Sigmoid colon (tissue), 6 donors: ENCODE measurements at regions not wholly inside any gene's neighbourhood (a gene's known extent, or its start where the extent isn't known, plus 50 kb on each side); places are given as distances from the start of the nearest gene placed in this dataset.

Experiments
- DNase-seq: peaks from one replicate; pipeline ENCODE4 v3.0.0-alpha.2; 2019
- H3K27ac ChIP-seq, 4 donors: fragments of 200-600 bp; sonication (generic); one replicate each; pipeline ENCODE4 v1.5.1; 2016 to 2019; ENCODE audit warnings: mild to moderate bottlenecking in 1 of 4
- H3K27me3 ChIP-seq, 3 donors: fragments of 200-600 bp; sonication (generic); one replicate each; pipeline ENCODE4 v1.5.1; 2019; ENCODE audit warnings: mild to moderate bottlenecking in 1 of 3
- H3K36me3 ChIP-seq, 4 donors: fragments of 200-600 bp; sonication (generic); one replicate each; pipeline ENCODE4 v1.5.1; 2016 to 2019
- H3K4me1 ChIP-seq, 4 donors: fragments of 200-600 bp; sonication (generic); one replicate each; pipeline ENCODE4 v1.5.1; 2017 to 2019
- H3K4me3 ChIP-seq, 4 donors: fragments of 200-600 bp; sonication (generic); one replicate each; pipeline ENCODE4 v1.5.1; 2017 to 2019; ENCODE audit warnings: mild to moderate bottlenecking in 2 of 4, moderate library complexity in 1 of 4
- H3K9me3 ChIP-seq, 4 donors: fragments of 200-600 bp in 3 of 4; sonication (generic) in 3 of 4; one replicate each; pipeline versions ENCODE4 v1.5.1 to v1.6.1; 2013 to 2019
- CTCF ChIP-seq, 4 experiments: fragments of 450-650 bp in 3 of 4; fragments of 200-600 bp in 1 of 4; IDR thresholded peaks; one replicate each; pipeline ENCODE4 v1.5.1; 2016 to 2019; ENCODE audit warnings: antibody characterized with exemption in 4 of 4, mild to moderate bottlenecking in 3 of 4, moderate library complexity in 2 of 4
- EP300 ChIP-seq, 4 donors: sonication (generic); formaldehyde crosslinking; IDR thresholded peaks; one replicate each; pipeline ENCODE4 v1.6.1; 2017; ENCODE audit warnings: antibody characterized with exemption in 4 of 4
- POLR2A ChIP-seq, 2 donors: fragments of 450-650 bp; IDR thresholded peaks; one replicate each; pipeline ENCODE4 v1.6.1; 2016; ENCODE audit warnings: antibody characterized with exemption in 2 of 2, mild to moderate bottlenecking in 2 of 2, moderate library complexity in 2 of 2
- POLR2AphosphoS5 ChIP-seq, 4 donors: sonication (generic); formaldehyde crosslinking; IDR thresholded peaks; one replicate each; pipeline ENCODE4 v1.6.1; 2017; ENCODE audit warnings: antibody characterized with exemption in 4 of 4
- WGBS, 2 donors: extraction: QIAGEN DNeasy Blood & Tissue Kit; methylation state at CpG; one replicate each; pipeline ENCODE4 v1.1.7; 2013; 5-methylcytosine and 5-hydroxymethylcytosine counted together
- intact Hi-C: fragments of 100-400 bp; cut with DNase I; formaldehyde crosslinking; loops from one replicate; pipeline ENCODE4 v1.15.1; 2023
- donor health status: healthy with polysubstance abuse.
- donor health status: healthy.

- no peaks in the 10 kb centered on the region for H3K36me3 ChIP-seq
These were observed 424.1 kb downstream of the PRR32 start for GRCh38 chrX:127243654-127244053.

GRCh38 chrX:127259742-127260141, 440.2 kb downstream of the PRR32 start:
- Histone ChIP-seq H3K36me3 (no peaks in the 10 kb centered on the region), H3K27me3 (no peaks in the 10 kb centered on the region), H3K27ac (no peak overlapping the region), H3K4me3 (no peak overlapping the region), H3K4me1 (no peaks in the 10 kb centered on the region), H3K9me3 (no peaks in the 10 kb centered on the region)
- 86 to 91% methylated on average over 3 of the region's 3 CpGs for WGBS, 2 donors
- intact Hi-C loops = no loop called here
- TF ChIP-seq CTCF (IDR thresholded peaks at IDR 0.05) (no peak), EP300 (IDR thresholded peaks at IDR 0.05) (no peak), POLR2AphosphoS5 (IDR thresholded peaks at IDR 0.05) (no peak), POLR2A (IDR thresholded peaks at IDR 0.05) (no peak)
- no peak for DNase-seq

More at GRCh38 chrX:127243654-127244053, 424.1 kb downstream of the PRR32 start:
- no peak for TF ChIP-seq POLR2A (IDR thresholded peaks at IDR 0.05)
- no peak for TF ChIP-seq POLR2AphosphoS5 (IDR thresholded peaks at IDR 0.05)
- TF ChIP-seq CTCF (IDR thresholded peaks at IDR 0.05) = no peak
- H3K4me1 ChIP-seq = no peaks in the 10 kb centered on the region
- H3K27ac ChIP-seq = no peak overlapping the region
- H3K4me3 ChIP-seq = no peak overlapping the region
- intact Hi-C loops = no loop called here
- no peaks in the 10 kb centered on the region for H3K27me3 ChIP-seq
- H3K9me3 ChIP-seq = no peaks in the 10 kb centered on the region
- WGBS, 2 donors = 85 to 87% methylated on average over 3 of the region's 3 CpGs
- DNase-seq = no peak

GRCh38 chrX:127276326-127276725, 456.8 kb downstream of the PRR32 start:
- WGBS, 2 donors = 61 to 77% methylated on average over 2 of the region's 2 CpGs
- no peaks in the 10 kb centered on the region for H3K27me3 ChIP-seq
- TF ChIP-seq CTCF (IDR thresholded peaks at IDR 0.05) = no peak
- TF ChIP-seq POLR2A (IDR thresholded peaks at IDR 0.05) = no peak
- no peak for TF ChIP-seq EP300 (IDR thresholded peaks at IDR 0.05)
- no peak for TF ChIP-seq POLR2AphosphoS5 (IDR thresholded peaks at IDR 0.05)
- no peak overlapping the region for H3K27ac ChIP-seq
- H3K9me3 ChIP-seq = no peaks in the 10 kb centered on the region
- intact Hi-C loops = no loop called here
- DNase-seq = no peak
- no peaks in the 10 kb centered on the region for H3K4me1 ChIP-seq
- no peaks in the 10 kb centered on the region for H3K36me3 ChIP-seq
- no peak overlapping the region for H3K4me3 ChIP-seq

- H3K27me3 ChIP-seq = no peaks in the 10 kb centered on the region
- no peaks in the 10 kb centered on the region for H3K9me3 ChIP-seq
- TF ChIP-seq POLR2A (IDR thresholded peaks at IDR 0.05) (no peak), CTCF (IDR thresholded peaks at IDR 0.05) (no peak), POLR2AphosphoS5 (IDR thresholded peaks at IDR 0.05) (no peak), EP300 (IDR thresholded peaks at IDR 0.05) (no peak)
- H3K27ac ChIP-seq = no peak overlapping the region
- H3K4me3 ChIP-seq = no peak overlapping the region
- DNase-seq = no peak
- no peaks in the 10 kb centered on the region for H3K36me3 ChIP-seq
- H3K4me1 ChIP-seq = no peaks in the 10 kb centered on the region
- intact Hi-C loops = no loop called here
These were observed 481.0 kb downstream of the PRR32 start for GRCh38 chrX:127300511-127300910.

- DNase-seq = no peak
- Histone ChIP-seq H3K27ac (no peak overlapping the region), H3K9me3 (no peaks in the 10 kb centered on the region), H3K27me3 (no peaks in the 10 kb centered on the region), H3K36me3 (no peaks in the 10 kb centered on the region), H3K4me3 (no peak overlapping the region), H3K4me1 (no peaks in the 10 kb centered on the region)
- TF ChIP-seq POLR2A (IDR thresholded peaks at IDR 0.05) = no peak
- no peak for TF ChIP-seq CTCF (IDR thresholded peaks at IDR 0.05)
- no peak for TF ChIP-seq POLR2AphosphoS5 (IDR thresholded peaks at IDR 0.05)
- TF ChIP-seq EP300 (IDR thresholded peaks at IDR 0.05) = no peak
- intact Hi-C loops = no loop called here
- WGBS, 2 donors = 90 to 95% methylated on average over 2 of the region's 2 CpGs
These were observed 483.3 kb downstream of the PRR32 start for GRCh38 chrX:127302841-127303240.
